ENCODE measurements at regions not wholly inside any gene's neighbourhood (a gene's known extent, or its start where the extent isn't known, plus 50 kb on each side); places are given as distances from the start of the nearest gene placed in this dataset.

DNA sequence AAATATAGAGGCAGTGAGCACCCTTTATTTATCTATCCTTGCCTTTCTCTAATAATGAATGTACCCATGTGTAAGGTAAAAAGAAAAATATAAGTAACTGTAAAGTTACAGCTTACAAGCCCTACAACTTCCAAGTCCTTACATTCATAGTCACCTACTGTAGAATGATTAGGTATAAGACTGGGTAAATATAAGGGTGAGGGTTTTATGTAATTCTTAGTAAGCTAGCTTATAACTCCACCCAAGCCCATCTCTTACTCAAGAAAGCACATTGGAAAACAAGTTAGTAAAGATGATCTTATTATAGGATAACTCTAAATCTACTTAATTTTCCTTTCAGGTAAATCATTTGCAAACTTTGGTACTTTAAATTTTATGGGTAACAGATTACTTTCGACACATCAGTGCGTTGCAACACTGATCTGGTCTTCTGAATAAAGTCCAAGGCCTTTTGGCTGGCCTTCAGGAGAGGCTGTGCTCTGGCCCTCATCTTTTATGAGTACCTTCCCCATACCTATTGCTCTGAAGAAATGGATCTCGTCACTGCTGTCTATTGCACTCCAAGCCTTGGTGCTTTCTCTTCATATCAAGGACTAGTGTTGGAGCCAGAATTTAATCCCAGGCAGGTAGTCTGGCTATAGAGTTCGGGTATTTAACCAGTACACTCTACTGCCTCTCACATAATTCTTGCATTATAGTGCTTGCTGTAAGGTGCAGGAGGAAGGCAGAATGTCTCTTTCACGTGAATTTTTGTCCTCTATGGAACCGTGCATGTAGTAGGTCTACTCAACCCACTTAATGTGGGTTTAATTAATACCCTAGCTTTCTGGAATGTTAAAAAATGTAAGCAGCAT lies 443.6 kb upstream of the AR start:
- TF ChIP-seq POLR2A (IDR thresholded peaks at IDR 0.05): no peak
- TF ChIP-seq, protein P1, sequence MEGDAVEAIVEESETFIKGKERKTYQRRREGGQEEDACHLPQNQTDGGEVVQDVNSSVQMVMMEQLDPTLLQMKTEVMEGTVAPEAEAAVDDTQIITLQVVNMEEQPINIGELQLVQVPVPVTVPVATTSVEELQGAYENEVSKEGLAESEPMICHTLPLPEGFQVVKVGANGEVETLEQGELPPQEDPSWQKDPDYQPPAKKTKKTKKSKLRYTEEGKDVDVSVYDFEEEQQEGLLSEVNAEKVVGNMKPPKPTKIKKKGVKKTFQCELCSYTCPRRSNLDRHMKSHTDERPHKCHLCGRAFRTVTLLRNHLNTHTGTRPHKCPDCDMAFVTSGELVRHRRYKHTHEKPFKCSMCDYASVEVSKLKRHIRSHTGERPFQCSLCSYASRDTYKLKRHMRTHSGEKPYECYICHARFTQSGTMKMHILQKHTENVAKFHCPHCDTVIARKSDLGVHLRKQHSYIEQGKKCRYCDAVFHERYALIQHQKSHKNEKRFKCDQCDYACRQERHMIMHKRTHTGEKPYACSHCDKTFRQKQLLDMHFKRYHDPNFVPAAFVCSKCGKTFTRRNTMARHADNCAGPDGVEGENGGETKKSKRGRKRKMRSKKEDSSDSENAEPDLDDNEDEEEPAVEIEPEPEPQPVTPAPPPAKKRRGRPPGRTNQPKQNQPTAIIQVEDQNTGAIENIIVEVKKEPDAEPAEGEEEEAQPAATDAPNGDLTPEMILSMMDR (IDR thresholded peaks at IDR 0.05): no peak
